HCT116 (cell line): ENCODE measurements at regions not wholly inside any gene's neighbourhood (a gene's known extent, or its start where the extent isn't known, plus 50 kb on each side); places are given as distances from the start of the nearest gene placed in this dataset.

Source experiments
- ATAC-seq: fragments of 200-7000 bp; cut with Tn5 transposase; 2 replicates; pipeline ENCODE4 v1.9.1; 2020; ENCODE audit warnings: mild to moderate bottlenecking, moderate library complexity
- BruUV-seq: library from RNA; stranded (reverse); fragments of 400-500 nt; replicated peaks from 2 replicates; lab custom pipeline; 2021; lab: Mats Ljungman, UMichigan
- CTCF ChIA-PET: fragments of 300-600 bp; sonication (Branson Sonifier 250); formaldehyde crosslinking; loops from one replicate; lab custom pipeline; 2021; ENCODE audit warnings: antibody characterized with exemption; lab: Charles Lee
- POLR2A ChIA-PET: fragments of 300-600, 350-600 bp; sonication (Branson Sonifier 250); formaldehyde crosslinking; loops from one replicate; lab custom pipeline; 2021; ENCODE audit warnings: antibody characterized with exemption; lab: Charles Lee
- RAD21 ChIA-PET, 2 experiments: fragments of 300-600 bp; sonication (Branson Sonifier 250); formaldehyde crosslinking; loops; one replicate each; lab custom pipeline; 2023; ENCODE audit warnings: low total read pairs in 2 of 2; ENCODE audit not compliant: uncharacterized antibody in 2 of 2, unreplicated experiment in 2 of 2, low non-redundant PET in 1 of 2; lab: Charles Lee
- DNase-seq: peaks from one replicate; pipeline ENCODE4 v3.0.0-alpha.2; 2010; ENCODE audit warnings: low read depth, low spot score
- H2AFZ ChIP-seq: fragments of 200-600 bp; shearing (Covaris generic), sonication (generic); 2 replicates; pipeline ENCODE4 v1.6.1; 2017; ENCODE audit warnings: low read depth, mixed run types, mixed read lengths, antibody characterized with exemption, low read length; ENCODE audit not compliant: poor library complexity, severe bottlenecking
- H3K27ac ChIP-seq: 2 replicates; pipeline ENCODE4 v1.5.1; 2012; ENCODE audit warnings: low read depth, low read length
- H3K27me3 ChIP-seq: fragments of 200-600 bp; sonication (generic); 2 replicates; pipeline ENCODE4 v1.6.1; 2016; ENCODE audit warnings: mixed run types, low read length, mixed read lengths; ENCODE audit not compliant: insufficient read depth
- H3K36me3 ChIP-seq, 2 experiments: fragments of 200-500 bp in 1 of 2; fragments of 200-600 bp in 1 of 2; sonication (Bioruptor generic) in 1 of 2; sonication (generic) in 1 of 2; 2 replicates each; pipeline versions ENCODE4 v1.5.1 to v1.6.1; 2014 to 2016; ENCODE audit warnings: low read length in 2 of 2, inconsistent platforms in 1 of 2, mixed read lengths in 1 of 2, mixed run types in 1 of 2; ENCODE audit not compliant: insufficient read depth in 2 of 2, control insufficient read depth in 1 of 2
- H3K4me1 ChIP-seq, 2 experiments: fragments of 200-600 bp in 1 of 2; sonication (generic) in 1 of 2; 2 replicates each; pipeline versions ENCODE4 v1.5.1 to v1.6.1; 2012 to 2017; ENCODE audit warnings: low read length in 2 of 2, inconsistent platforms in 1 of 2, mild to moderate bottlenecking in 1 of 2, mixed read lengths in 1 of 2, mixed run types in 1 of 2, moderate library complexity in 1 of 2; ENCODE audit not compliant: insufficient read depth in 2 of 2, control insufficient read depth in 1 of 2
- H3K4me2 ChIP-seq: fragments of 200-600 bp; sonication (generic); 2 replicates; pipeline ENCODE4 v1.6.1; 2017; ENCODE audit warnings: mixed run types, low read length, mixed read lengths
- H3K4me3 ChIP-seq, 2 experiments: fragments of 200-600 bp in 1 of 2; sonication (generic) in 1 of 2; replicated peaks in 1 of 2; 2 replicates each; pipeline ENCODE4 v1.5.1; 2011 to 2016; ENCODE audit warnings: low read length in 2 of 2, control low read depth in 1 of 2, low read depth in 1 of 2, mild to moderate bottlenecking in 1 of 2, mixed read lengths in 1 of 2, mixed run types in 1 of 2
- H3K79me2 ChIP-seq: fragments of 200-600 bp; sonication (generic); 2 replicates; pipeline ENCODE4 v1.6.1; 2017; ENCODE audit warnings: mild to moderate bottlenecking, mixed run types, low read length, moderate library complexity, mixed read lengths; ENCODE audit not compliant: insufficient read depth
- H3K9ac ChIP-seq: fragments of 200-600 bp; sonication (generic); 2 replicates; pipeline ENCODE4 v1.6.1; 2016; ENCODE audit warnings: low read length, mixed read lengths
- H3K9me2 ChIP-seq: fragments of 200-600 bp; sonication (generic), shearing (Covaris generic); 2 replicates; pipeline ENCODE4 v1.6.1; 2017; ENCODE audit warnings: mixed run types, mild to moderate bottlenecking, moderate library complexity; ENCODE audit not compliant: insufficient read depth
- H3K9me3 ChIP-seq, 2 experiments: fragments of 200-500 bp in 1 of 2; fragments of 200-600 bp in 1 of 2; sonication (Bioruptor generic) in 1 of 2; sonication (generic) in 1 of 2; 2 replicates each; pipeline ENCODE4 v1.6.1; 2014 to 2017; ENCODE audit warnings: low read length in 2 of 2, mixed read lengths in 2 of 2, inconsistent platforms in 1 of 2, low read depth in 1 of 2, mild to moderate bottlenecking in 1 of 2, mixed run types in 1 of 2, moderate library complexity in 1 of 2; ENCODE audit not compliant: control insufficient read depth in 1 of 2, insufficient read depth in 1 of 2
- H4K20me1 ChIP-seq: fragments of 200-600 bp; sonication (generic), shearing (Covaris generic); 2 replicates; pipeline ENCODE4 v1.6.1; 2017; ENCODE audit warnings: mixed run types, mild to moderate bottlenecking, moderate library complexity; ENCODE audit not compliant: insufficient read depth
- CEBPB ChIP-seq: IDR thresholded peaks from 2 replicates; pipeline ENCODE4 v1.6.1; 2012; ENCODE audit warnings: low read depth
- EZH2phosphoT487 ChIP-seq: fragments of 200-600 bp; IDR thresholded peaks from 2 replicates; pipeline ENCODE4 v1.6.1; 2018; ENCODE audit warnings: antibody characterized with exemption, borderline replicate concordance
- JUND ChIP-seq: IDR thresholded peaks from 2 replicates; pipeline ENCODE4 v1.6.1; 2012
- SP1 ChIP-seq: IDR thresholded peaks from 2 replicates; pipeline ENCODE4 v1.6.1; 2012; ENCODE audit warnings: low read depth
- intact Hi-C: fragments of 100-400 bp; cut with micrococcal nuclease; formaldehyde crosslinking; loops from 2 replicates; pipeline ENCODE4 v1.10.0; 2022
- TF ChIP-seq, protein P1 (sequence below): IDR thresholded peaks from 2 replicates; pipeline ENCODE4 v1.6.1; 2011; ENCODE audit warnings: mild to moderate bottlenecking, low read length, moderate library complexity; ENCODE audit not compliant: insufficient replicate concordance; ENCODE audit errors: extremely low read depth
- TF ChIP-seq, protein P2 (sequence below), 3 experiments: fragments of 200-600 bp in 1 of 3; sonication (generic) in 1 of 3; IDR thresholded peaks in 2 of 3; conservative IDR thresholded peaks in 1 of 3; 2 replicates each; pipeline ENCODE4 v1.5.1; 2012 to 2017; ENCODE audit warnings: low read depth in 2 of 3, low read length in 2 of 3, antibody characterized with exemption in 1 of 3, borderline replicate concordance in 1 of 3, control low read depth in 1 of 3, mild to moderate bottlenecking in 1 of 3, mixed read lengths in 1 of 3, mixed run types in 1 of 3, moderate library complexity in 1 of 3; ENCODE audit not compliant: insufficient read depth in 1 of 3
- TF ChIP-seq, protein P3 (sequence below): IDR thresholded peaks from 2 replicates; pipeline ENCODE4 v1.6.1; 2012

DNA sequence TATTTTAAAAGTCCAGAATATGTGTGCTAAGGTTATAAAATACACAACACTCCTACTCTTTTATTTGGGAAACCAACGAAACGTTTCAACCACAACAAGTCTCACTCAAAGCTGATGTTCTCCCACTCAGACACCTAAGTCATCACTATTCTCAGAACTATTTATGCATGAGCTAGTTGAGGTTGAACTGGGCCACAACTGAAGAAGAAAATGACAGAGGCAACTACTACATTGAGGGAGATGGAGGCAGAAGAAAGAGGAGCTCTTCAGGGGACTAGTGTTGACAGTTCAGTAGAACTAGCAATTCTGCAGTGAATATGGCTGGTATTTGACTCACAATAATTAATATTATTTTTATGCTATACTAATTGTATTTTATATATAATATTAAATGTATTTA is 198.2 kb downstream of the SEC16B start:
- no peak overlapping the region for H3K4me2 ChIP-seq
- no peaks in the 10 kb centered on the region for H3K27me3 ChIP-seq
- no peak overlapping the region for H3K4me3 ChIP-seq
- POLR2A ChIA-PET, result no interaction called here
- ATAC-seq, result no peak
- no peak for DNase-seq
- no peak overlapping the region for H3K9ac ChIP-seq
- CTCF ChIA-PET, result no interaction called here
- H3K4me1 ChIP-seq, result no peaks in the 10 kb centered on the region
- H3K9me2 ChIP-seq, result no peaks in the 10 kb centered on the region
- intact Hi-C loops, result no loop called here
- RAD21 ChIA-PET, result no interaction called here
- H3K36me3 ChIP-seq, result no peaks in the 10 kb centered on the region
- no peak overlapping the region for H3K27ac ChIP-seq
- H3K79me2 ChIP-seq, result no peaks in the 10 kb centered on the region
- peaks cover 0 to 3% of the 10 kb centered on the region in 2 experiments; a peak in 1 of 4 replicates for H3K9me3 ChIP-seq
- no TSS peak for BruUV-seq
- no peak for TF ChIP-seq JUND
- no peak for TF ChIP-seq SP1
- TF ChIP-seq EZH2phosphoT487, result no peak
- TF ChIP-seq, protein P1, sequence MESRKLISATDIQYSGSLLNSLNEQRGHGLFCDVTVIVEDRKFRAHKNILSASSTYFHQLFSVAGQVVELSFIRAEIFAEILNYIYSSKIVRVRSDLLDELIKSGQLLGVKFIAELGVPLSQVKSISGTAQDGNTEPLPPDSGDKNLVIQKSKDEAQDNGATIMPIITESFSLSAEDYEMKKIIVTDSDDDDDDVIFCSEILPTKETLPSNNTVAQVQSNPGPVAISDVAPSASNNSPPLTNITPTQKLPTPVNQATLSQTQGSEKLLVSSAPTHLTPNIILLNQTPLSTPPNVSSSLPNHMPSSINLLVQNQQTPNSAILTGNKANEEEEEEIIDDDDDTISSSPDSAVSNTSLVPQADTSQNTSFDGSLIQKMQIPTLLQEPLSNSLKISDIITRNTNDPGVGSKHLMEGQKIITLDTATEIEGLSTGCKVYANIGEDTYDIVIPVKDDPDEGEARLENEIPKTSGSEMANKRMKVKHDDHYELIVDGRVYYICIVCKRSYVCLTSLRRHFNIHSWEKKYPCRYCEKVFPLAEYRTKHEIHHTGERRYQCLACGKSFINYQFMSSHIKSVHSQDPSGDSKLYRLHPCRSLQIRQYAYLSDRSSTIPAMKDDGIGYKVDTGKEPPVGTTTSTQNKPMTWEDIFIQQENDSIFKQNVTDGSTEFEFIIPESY, result no peak
- TF ChIP-seq, protein P2, sequence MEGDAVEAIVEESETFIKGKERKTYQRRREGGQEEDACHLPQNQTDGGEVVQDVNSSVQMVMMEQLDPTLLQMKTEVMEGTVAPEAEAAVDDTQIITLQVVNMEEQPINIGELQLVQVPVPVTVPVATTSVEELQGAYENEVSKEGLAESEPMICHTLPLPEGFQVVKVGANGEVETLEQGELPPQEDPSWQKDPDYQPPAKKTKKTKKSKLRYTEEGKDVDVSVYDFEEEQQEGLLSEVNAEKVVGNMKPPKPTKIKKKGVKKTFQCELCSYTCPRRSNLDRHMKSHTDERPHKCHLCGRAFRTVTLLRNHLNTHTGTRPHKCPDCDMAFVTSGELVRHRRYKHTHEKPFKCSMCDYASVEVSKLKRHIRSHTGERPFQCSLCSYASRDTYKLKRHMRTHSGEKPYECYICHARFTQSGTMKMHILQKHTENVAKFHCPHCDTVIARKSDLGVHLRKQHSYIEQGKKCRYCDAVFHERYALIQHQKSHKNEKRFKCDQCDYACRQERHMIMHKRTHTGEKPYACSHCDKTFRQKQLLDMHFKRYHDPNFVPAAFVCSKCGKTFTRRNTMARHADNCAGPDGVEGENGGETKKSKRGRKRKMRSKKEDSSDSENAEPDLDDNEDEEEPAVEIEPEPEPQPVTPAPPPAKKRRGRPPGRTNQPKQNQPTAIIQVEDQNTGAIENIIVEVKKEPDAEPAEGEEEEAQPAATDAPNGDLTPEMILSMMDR (IDR thresholded peaks at IDR 0.05 in 2 of 3, conservative IDR thresholded peaks at IDR 0.05 in 1 of 3; ENCODE audit: borderline replicate concordance in 1 of 3, insufficient read depth in 1 of 3, low read depth in 2 of 3, low read length in 2 of 3), result no peak
- no peak for TF ChIP-seq CEBPB
- TF ChIP-seq, protein P3, sequence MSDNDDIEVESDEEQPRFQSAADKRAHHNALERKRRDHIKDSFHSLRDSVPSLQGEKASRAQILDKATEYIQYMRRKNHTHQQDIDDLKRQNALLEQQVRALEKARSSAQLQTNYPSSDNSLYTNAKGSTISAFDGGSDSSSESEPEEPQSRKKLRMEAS, result no peak
- TF ChIP-seq, all 23 proteins: peak for 0
- Histone ChIP-seq H2AFZ (no peak overlapping the region), H4K20me1 (no peaks in the 10 kb centered on the region)
